Body of pancreas (tissue), 4 donors: ENCODE measurements at regions not wholly inside any gene's neighbourhood (a gene's known extent, or its start where the extent isn't known, plus 50 kb on each side); places are given as distances from the start of the nearest gene placed in this dataset.

Experiments
- ATAC-seq: fragments of 150-250 bp; one replicate; pipeline ENCODE4 v1.9.1; 2016
- DNase-seq, 4 donors: peaks; one replicate each; pipeline ENCODE4 v3.0.0-alpha.2; 2019
- H3K27ac ChIP-seq, 4 donors: fragments of 200-600 bp; sonication (generic); 1 replicate in 3 of 4; 2 replicates in 1 of 4; pipeline versions ENCODE4 v1.5.1 to v1.6.1; 2016 to 2019; ENCODE audit warnings: mild to moderate bottlenecking in 1 of 4, mixed read lengths in 1 of 4, moderate library complexity in 1 of 4
- H3K27me3 ChIP-seq, 2 donors: fragments of 200-600 bp; sonication (generic); one replicate each; pipeline ENCODE4 v1.6.0; 2016; ENCODE audit warnings: mild to moderate bottlenecking in 1 of 2
- H3K36me3 ChIP-seq, 2 donors: fragments of 200-600 bp; sonication (generic); replicated peaks in 1 of 2; 2 replicates each; pipeline ENCODE4 v1.5.1; 2016; ENCODE audit warnings: low read depth in 2 of 2; ENCODE audit not compliant: insufficient read depth in 1 of 2
- H3K4me1 ChIP-seq: fragments of 200-600 bp; sonication (generic); one replicate; pipeline ENCODE4 v1.6.0; 2016
- H3K4me3 ChIP-seq, 2 donors: fragments of 200-600 bp; sonication (generic); 1 replicate in 1 of 2; 2 replicates in 1 of 2; pipeline ENCODE4 v1.5.1; 2016 to 2019
- H3K9me3 ChIP-seq, 3 donors: fragments of 200-600 bp; sonication (generic); 1 replicate in 2 of 3; 2 replicates in 1 of 3; pipeline ENCODE4 v1.5.1; 2016
- POLR2A ChIP-seq, 3 donors: fragments of 450-650 bp; IDR thresholded peaks; one replicate each; pipeline ENCODE4 v1.6.1; 2016; ENCODE audit warnings: antibody characterized with exemption in 3 of 3, mild to moderate bottlenecking in 2 of 3
- WGBS, 2 donors: methylation state at CpG; one replicate each; pipeline ENCODE4 v1.1.5; 2017; 5-methylcytosine and 5-hydroxymethylcytosine counted together
- intact Hi-C: fragments of 100-400 bp; cut with DNase I; formaldehyde crosslinking; loops from one replicate; pipeline ENCODE4 v1.15.1; 2023
- TF ChIP-seq, protein P1 (sequence below), 7 experiments: fragments of 450-650 bp in 4 of 7; fragments of 200-600 bp in 3 of 7; sonication (generic) in 3 of 7; IDR thresholded peaks; one replicate each; pipeline ENCODE4 v1.5.1; 2016 to 2019; ENCODE audit warnings: antibody characterized with exemption in 7 of 7

- H3K27ac ChIP-seq: no peak overlapping the region
- H3K4me3 ChIP-seq: no peak overlapping the region
- WGBS, 2 donors: 34 to 44% methylated on average over 3 to 6 of the region's 6 CpGs
- TF ChIP-seq POLR2A (IDR thresholded peaks at IDR 0.05): no peak
- TF ChIP-seq, protein P1, sequence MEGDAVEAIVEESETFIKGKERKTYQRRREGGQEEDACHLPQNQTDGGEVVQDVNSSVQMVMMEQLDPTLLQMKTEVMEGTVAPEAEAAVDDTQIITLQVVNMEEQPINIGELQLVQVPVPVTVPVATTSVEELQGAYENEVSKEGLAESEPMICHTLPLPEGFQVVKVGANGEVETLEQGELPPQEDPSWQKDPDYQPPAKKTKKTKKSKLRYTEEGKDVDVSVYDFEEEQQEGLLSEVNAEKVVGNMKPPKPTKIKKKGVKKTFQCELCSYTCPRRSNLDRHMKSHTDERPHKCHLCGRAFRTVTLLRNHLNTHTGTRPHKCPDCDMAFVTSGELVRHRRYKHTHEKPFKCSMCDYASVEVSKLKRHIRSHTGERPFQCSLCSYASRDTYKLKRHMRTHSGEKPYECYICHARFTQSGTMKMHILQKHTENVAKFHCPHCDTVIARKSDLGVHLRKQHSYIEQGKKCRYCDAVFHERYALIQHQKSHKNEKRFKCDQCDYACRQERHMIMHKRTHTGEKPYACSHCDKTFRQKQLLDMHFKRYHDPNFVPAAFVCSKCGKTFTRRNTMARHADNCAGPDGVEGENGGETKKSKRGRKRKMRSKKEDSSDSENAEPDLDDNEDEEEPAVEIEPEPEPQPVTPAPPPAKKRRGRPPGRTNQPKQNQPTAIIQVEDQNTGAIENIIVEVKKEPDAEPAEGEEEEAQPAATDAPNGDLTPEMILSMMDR (IDR thresholded peaks at IDR 0.05): no peak
- no peak for ATAC-seq
- intact Hi-C loops: no loop called here
- H3K4me1 ChIP-seq: no peaks in the 10 kb centered on the region
- H3K9me3 ChIP-seq: no peaks in the 10 kb centered on the region
- H3K36me3 ChIP-seq: no peaks in the 10 kb centered on the region
- no peaks in the 10 kb centered on the region for H3K27me3 ChIP-seq
- DNase-seq: no peak
Measured at GRCh38 chr10:111944331-111944730, 239.2 kb downstream of the GPAM start.

- no peaks in the 10 kb centered on the region for H3K36me3 ChIP-seq
- no peaks in the 10 kb centered on the region for H3K9me3 ChIP-seq
- H3K27me3 ChIP-seq: no peaks in the 10 kb centered on the region
- TF ChIP-seq, protein P1 (IDR thresholded peaks at IDR 0.05): no peak
- no peak for TF ChIP-seq POLR2A (IDR thresholded peaks at IDR 0.05)
- no peaks in the 10 kb centered on the region for H3K4me1 ChIP-seq
- intact Hi-C loops: no loop called here
- H3K27ac ChIP-seq: no peak overlapping the region
- DNase-seq (no peak), ATAC-seq (no peak)
- 43 to 45% methylated on average over 1 of the region's 1 CpG for WGBS, 2 donors
- no peak overlapping the region for H3K4me3 ChIP-seq
Measured at GRCh38 chr10:111953949-111954348, 229.6 kb downstream of the GPAM start.

GRCh38 chr10:111954386-111954785 is 229.2 kb downstream of the GPAM start:
- intact Hi-C loops: no loop called here
- Histone ChIP-seq H3K9me3 (no peaks in the 10 kb centered on the region), H3K36me3 (no peaks in the 10 kb centered on the region), H3K4me1 (no peaks in the 10 kb centered on the region), H3K27me3 (no peaks in the 10 kb centered on the region), H3K27ac (no peak overlapping the region), H3K4me3 (no peak overlapping the region)
- no peak for TF ChIP-seq POLR2A (IDR thresholded peaks at IDR 0.05)
- TF ChIP-seq, protein P1 (IDR thresholded peaks at IDR 0.05): no peak
- DNase-seq (no peak), ATAC-seq (no peak)
- WGBS, 2 donors: 55 to 63% methylated on average over 4 of the region's 4 CpGs

DNA sequence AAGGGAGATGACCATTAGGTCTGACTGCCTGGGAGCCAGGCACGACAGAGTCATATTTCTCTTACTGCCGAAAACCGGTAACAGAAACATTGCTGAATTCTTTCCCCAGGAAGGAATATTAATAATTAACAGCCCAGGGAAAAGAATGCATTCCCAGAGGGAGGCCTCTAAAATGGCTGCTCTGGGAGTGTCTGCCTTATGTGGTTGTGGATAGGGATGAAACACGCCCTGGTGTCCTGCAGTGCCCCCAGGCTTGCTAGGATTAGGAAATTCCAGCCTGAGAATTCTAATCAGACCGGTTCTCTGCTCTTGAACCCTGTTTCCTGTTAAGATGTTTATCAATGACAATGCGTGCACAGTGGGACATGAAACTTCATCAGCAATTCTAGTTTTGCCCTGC is 226.7 kb downstream of the GPAM start:
- WGBS, 2 donors: 67 to 77% methylated on average over 6 of the region's 6 CpGs
- intact Hi-C loops: no loop called here
- DNase-seq (no peak), ATAC-seq (no peak)
- no peak overlapping the region for H3K4me3 ChIP-seq
- H3K9me3 ChIP-seq: no peaks in the 10 kb centered on the region
- TF ChIP-seq, protein P1 (IDR thresholded peaks at IDR 0.05): no peak
- no peak for TF ChIP-seq POLR2A (IDR thresholded peaks at IDR 0.05)
- H3K36me3 ChIP-seq: no peaks in the 10 kb centered on the region
- H3K27ac ChIP-seq: no peak overlapping the region
- H3K4me1 ChIP-seq: no peaks in the 10 kb centered on the region
- no peaks in the 10 kb centered on the region for H3K27me3 ChIP-seq

GRCh38 chr10:111962951-111963350 is 220.6 kb downstream of the GPAM start:
- TF ChIP-seq POLR2A (IDR thresholded peaks at IDR 0.05): no peak
- TF ChIP-seq, protein P1 (IDR thresholded peaks at IDR 0.05): no peak
- intact Hi-C loops: no loop called here
- H3K4me1 ChIP-seq: no peaks in the 10 kb centered on the region
- no peak for ATAC-seq
- H3K27ac ChIP-seq: no peak overlapping the region
- no peaks in the 10 kb centered on the region for H3K27me3 ChIP-seq
- H3K36me3 ChIP-seq: no peaks in the 10 kb centered on the region
- H3K9me3 ChIP-seq: no peaks in the 10 kb centered on the region
- DNase-seq: no peak
- H3K4me3 ChIP-seq: no peak overlapping the region
- 57 to 66% methylated on average over 5 of the region's 5 CpGs for WGBS, 2 donors
